ENCODE measurements at regions not wholly inside any gene's neighbourhood (a gene's known extent, or its start where the extent isn't known, plus 50 kb on each side); places are given as distances from the start of the nearest gene placed in this dataset.

GRCh38 chr12:14310866-14311265 lies 54.6 kb upstream of the ATF7IP start:
- WGBS, result 80% methylated on average over 1 of the region's 1 CpG
- H3K9me3 ChIP-seq (ENCODE audit: control insufficient read depth in 4 of 4, low read length in 3 of 4), result no peaks in the 10 kb centered on the region
- H3K9ac ChIP-seq (ENCODE audit: low read depth in 1 of 2, low read length in 2 of 2), result no peak overlapping the region

GRCh38 chr12:14313379-14314138 lies 51.9 kb upstream of the ATF7IP start:
- no peak for TF ChIP-seq RAD21 (IDR thresholded peaks at IDR 0.05)
- TF ChIP-seq HNF4A (conservative IDR thresholded peaks at IDR 0.05), result no peak
- TF ChIP-seq GABPA (IDR thresholded peaks at IDR 0.05 in 1 of 2, conservative IDR thresholded peaks at IDR 0.05 in 1 of 2), result no peak
- no peak for TF ChIP-seq HNF4G (IDR thresholded peaks at IDR 0.05)
- no peak for TF ChIP-seq YY1 (IDR thresholded peaks at IDR 0.05)
- no peak for TF ChIP-seq FOXA1 (IDR thresholded peaks at IDR 0.05)
- TF ChIP-seq RXRA (IDR thresholded peaks at IDR 0.05), result no peak
- no peak for TF ChIP-seq MAX (IDR thresholded peaks at IDR 0.05)
- no peak for TF ChIP-seq TAF1 (conservative IDR thresholded peaks at IDR 0.05)
- TF ChIP-seq SP1 (IDR thresholded peaks at IDR 0.05), result no peak
- no peaks in the 10 kb centered on the region for H3K27me3 ChIP-seq (ENCODE audit: control insufficient read depth in 4 of 4, insufficient read depth in 4 of 4, low read length in 3 of 4)
- no peak overlapping the region for H3K27ac ChIP-seq (ENCODE audit: low read depth in 1 of 2, low read length in 2 of 2)
- no peak overlapping the region for H3K9ac ChIP-seq (ENCODE audit: low read depth in 1 of 2, low read length in 2 of 2)
- H3K36me3 ChIP-seq (ENCODE audit: control insufficient read depth in 4 of 4, insufficient read depth in 3 of 4, low read depth in 1 of 4, low read length in 3 of 4), result no peaks in the 10 kb centered on the region
- WGBS, result 95% methylated on average over 7 of the region's 7 CpGs
- H3K9me3 ChIP-seq (ENCODE audit: control insufficient read depth in 4 of 4, low read length in 3 of 4), result no peaks in the 10 kb centered on the region
- H3K4me1 ChIP-seq (ENCODE audit: control insufficient read depth in 4 of 4, insufficient read depth in 4 of 4, low read length in 3 of 4), result no peaks in the 10 kb centered on the region
- H3K4me3 ChIP-seq (ENCODE audit: low read depth in 1 of 3, low read length in 3 of 3), result no peak overlapping the region
- no peak for DNase-seq (ENCODE audit: low spot score)

More at GRCh38 chr12:14310866-14311265, 54.6 kb upstream of the ATF7IP start:
- Histone ChIP-seq H3K36me3 (ENCODE audit: control insufficient read depth in 4 of 4, insufficient read depth in 3 of 4, low read depth in 1 of 4, low read length in 3 of 4) (no peaks in the 10 kb centered on the region), H3K27ac (ENCODE audit: low read depth in 1 of 2, low read length in 2 of 2) (no peak overlapping the region), H3K4me3 (ENCODE audit: low read depth in 1 of 3, low read length in 3 of 3) (no peak overlapping the region), H3K4me1 (ENCODE audit: control insufficient read depth in 4 of 4, insufficient read depth in 4 of 4, low read length in 3 of 4) (no peaks in the 10 kb centered on the region), H3K27me3 (ENCODE audit: control insufficient read depth in 4 of 4, insufficient read depth in 4 of 4, low read length in 3 of 4) (no peaks in the 10 kb centered on the region)
- DNase-seq (ENCODE audit: low spot score), result no peak
- TF ChIP-seq MAX (IDR thresholded peaks at IDR 0.05) (no peak), RXRA (IDR thresholded peaks at IDR 0.05) (no peak), YY1 (IDR thresholded peaks at IDR 0.05) (no peak), EGR1 (IDR thresholded peaks at IDR 0.05; ENCODE audit: low read depth in 2 of 2) (no peak), NR2F2 (IDR thresholded peaks at IDR 0.05) (no peak), TAF1 (conservative IDR thresholded peaks at IDR 0.05) (no peak), HNF4A (conservative IDR thresholded peaks at IDR 0.05) (no peak), ZBTB33 (IDR thresholded peaks at IDR 0.05) (no peak), GABPA (IDR thresholded peaks at IDR 0.05 in 1 of 2, conservative IDR thresholded peaks at IDR 0.05 in 1 of 2) (no peak), JUND (IDR thresholded peaks at IDR 0.05) (no peak)

GRCh38 chr12:14314801-14315200 lies 50.7 kb upstream of the ATF7IP start:
- Histone ChIP-seq H3K4me1 (ENCODE audit: control insufficient read depth in 4 of 4, insufficient read depth in 4 of 4, low read length in 3 of 4) (no peaks in the 10 kb centered on the region), H3K27ac (ENCODE audit: low read depth in 1 of 2, low read length in 2 of 2) (no peak overlapping the region), H3K27me3 (ENCODE audit: control insufficient read depth in 4 of 4, insufficient read depth in 4 of 4, low read length in 3 of 4) (no peaks in the 10 kb centered on the region), H3K36me3 (ENCODE audit: control insufficient read depth in 4 of 4, insufficient read depth in 3 of 4, low read depth in 1 of 4, low read length in 3 of 4) (no peaks in the 10 kb centered on the region), H3K9ac (ENCODE audit: low read depth in 1 of 2, low read length in 2 of 2) (no peak overlapping the region), H3K9me3 (ENCODE audit: control insufficient read depth in 4 of 4, low read length in 3 of 4) (no peaks in the 10 kb centered on the region), H3K4me3 (ENCODE audit: low read depth in 1 of 3, low read length in 3 of 3) (no peak overlapping the region)
- DNase-seq (ENCODE audit: low spot score), result no peak
- 90% methylated on average over 6 of the region's 6 CpGs for WGBS
- TF ChIP-seq REST (IDR thresholded peaks at IDR 0.05), result no peak

Measured in liver (tissue), 7 donors.